ENCODE measurements at regions not wholly inside any gene's neighbourhood (a gene's known extent, or its start where the extent isn't known, plus 50 kb on each side); places are given as distances from the start of the nearest gene placed in this dataset.

DNA sequence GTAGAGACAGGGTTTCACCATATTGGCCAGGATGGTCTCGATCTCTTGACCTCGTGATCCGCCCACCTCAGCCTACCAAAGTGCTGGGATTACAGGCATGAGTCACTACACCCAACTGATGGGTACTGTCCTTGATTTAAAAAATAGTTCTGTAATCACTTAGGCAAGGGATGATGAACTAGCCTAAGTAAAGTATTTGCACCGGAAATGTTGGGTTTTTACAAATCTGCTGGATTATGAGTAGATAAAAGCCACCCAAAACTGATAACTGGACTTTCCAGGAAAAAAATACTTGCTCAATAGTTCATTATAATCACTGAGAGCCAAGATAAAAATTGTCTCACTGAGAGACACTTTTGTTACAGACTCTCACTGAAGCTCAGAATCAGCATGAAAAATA is 218.0 kb downstream of the WNT5A start:
- Mint-ChIP-seq H3K9me3 (peaks cover 11% of the 10 kb centered on the region), H3K36me3 (no peaks in the 10 kb centered on the region), H3K4me1 (peaks cover 22% of the 10 kb centered on the region), H3K4me3 (no peak overlapping the region), H3K27ac (no peak overlapping the region), H3K27me3 (ENCODE audit: low read depth) (no peaks in the 10 kb centered on the region; the same call in none of the 2 replicates)
- DNase-seq (ENCODE audit: low spot score) (no peak), ATAC-seq (no peak)
- POLR2A ChIA-PET, result no interaction called here
- CTCF ChIA-PET, result no interaction called here
- TF ChIP-seq KAT7 (CRISPR knock-in tag; IDR thresholded peaks at IDR 0.05; ENCODE audit: borderline replicate concordance), result no peak
- no peak for TF ChIP-seq GTF2I (CRISPR knock-in tag; conservative IDR thresholded peaks at IDR 0.05)
- TF ChIP-seq, protein P1, sequence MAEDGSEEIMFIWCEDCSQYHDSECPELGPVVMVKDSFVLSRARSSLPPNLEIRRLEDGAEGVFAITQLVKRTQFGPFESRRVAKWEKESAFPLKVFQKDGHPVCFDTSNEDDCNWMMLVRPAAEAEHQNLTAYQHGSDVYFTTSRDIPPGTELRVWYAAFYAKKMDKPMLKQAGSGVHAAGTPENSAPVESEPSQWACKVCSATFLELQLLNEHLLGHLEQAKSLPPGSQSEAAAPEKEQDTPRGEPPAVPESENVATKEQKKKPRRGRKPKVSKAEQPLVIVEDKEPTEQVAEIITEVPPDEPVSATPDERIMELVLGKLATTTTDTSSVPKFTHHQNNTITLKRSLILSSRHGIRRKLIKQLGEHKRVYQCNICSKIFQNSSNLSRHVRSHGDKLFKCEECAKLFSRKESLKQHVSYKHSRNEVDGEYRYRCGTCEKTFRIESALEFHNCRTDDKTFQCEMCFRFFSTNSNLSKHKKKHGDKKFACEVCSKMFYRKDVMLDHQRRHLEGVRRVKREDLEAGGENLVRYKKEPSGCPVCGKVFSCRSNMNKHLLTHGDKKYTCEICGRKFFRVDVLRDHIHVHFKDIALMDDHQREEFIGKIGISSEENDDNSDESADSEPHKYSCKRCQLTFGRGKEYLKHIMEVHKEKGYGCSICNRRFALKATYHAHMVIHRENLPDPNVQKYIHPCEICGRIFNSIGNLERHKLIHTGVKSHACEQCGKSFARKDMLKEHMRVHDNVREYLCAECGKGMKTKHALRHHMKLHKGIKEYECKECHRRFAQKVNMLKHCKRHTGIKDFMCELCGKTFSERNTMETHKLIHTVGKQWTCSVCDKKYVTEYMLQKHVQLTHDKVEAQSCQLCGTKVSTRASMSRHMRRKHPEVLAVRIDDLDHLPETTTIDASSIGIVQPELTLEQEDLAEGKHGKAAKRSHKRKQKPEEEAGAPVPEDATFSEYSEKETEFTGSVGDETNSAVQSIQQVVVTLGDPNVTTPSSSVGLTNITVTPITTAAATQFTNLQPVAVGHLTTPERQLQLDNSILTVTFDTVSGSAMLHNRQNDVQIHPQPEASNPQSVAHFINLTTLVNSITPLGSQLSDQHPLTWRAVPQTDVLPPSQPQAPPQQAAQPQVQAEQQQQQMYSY (CRISPR knock-in tag; IDR thresholded peaks at IDR 0.05), result no peak
- TF ChIP-seq STAT6 (CRISPR knock-in tag; conservative IDR thresholded peaks at IDR 0.05; ENCODE audit: low read depth), result no peak

- ChIA-PET CTCF (no interaction called here), POLR2A (no interaction called here)
- Mint-ChIP-seq H3K4me1 (peaks cover 19% of the 10 kb centered on the region), H3K36me3 (no peaks in the 10 kb centered on the region), H3K4me3 (no peak overlapping the region), H3K27ac (no peak overlapping the region), H3K9me3 (peaks cover 16% of the 10 kb centered on the region), H3K27me3 (ENCODE audit: low read depth) (no peaks in the 10 kb centered on the region; the same call in none of the 2 replicates)
- DNase-seq (ENCODE audit: low spot score) (no peak), ATAC-seq (no peak)
- no peak for TF ChIP-seq CREB1 (CRISPR knock-in tag; IDR thresholded peaks at IDR 0.05)
- TF ChIP-seq, protein P2, sequence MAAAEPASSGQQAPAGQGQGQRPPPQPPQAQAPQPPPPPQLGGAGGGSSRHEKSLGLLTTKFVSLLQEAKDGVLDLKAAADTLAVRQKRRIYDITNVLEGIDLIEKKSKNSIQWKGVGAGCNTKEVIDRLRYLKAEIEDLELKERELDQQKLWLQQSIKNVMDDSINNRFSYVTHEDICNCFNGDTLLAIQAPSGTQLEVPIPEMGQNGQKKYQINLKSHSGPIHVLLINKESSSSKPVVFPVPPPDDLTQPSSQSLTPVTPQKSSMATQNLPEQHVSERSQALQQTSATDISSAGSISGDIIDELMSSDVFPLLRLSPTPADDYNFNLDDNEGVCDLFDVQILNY (CRISPR knock-in tag; IDR thresholded peaks at IDR 0.05), result no peak
- no peak for TF ChIP-seq HMGA2 (CRISPR knock-in tag; IDR thresholded peaks at IDR 0.05)
- TF ChIP-seq NR2C2 (CRISPR knock-in tag; IDR thresholded peaks at IDR 0.05), result no peak
- no peak for TF ChIP-seq ESRRA (CRISPR knock-in tag; IDR thresholded peaks at IDR 0.05; ENCODE audit: borderline replicate concordance)
- no peak for TF ChIP-seq OVOL2 (CRISPR knock-in tag; IDR thresholded peaks at IDR 0.05; ENCODE audit: borderline replicate concordance)
- TF ChIP-seq ZNF138 (CRISPR knock-in tag; conservative IDR thresholded peaks at IDR 0.05), result no peak
- TF ChIP-seq ZNF396 (CRISPR knock-in tag; IDR thresholded peaks at IDR 0.05; ENCODE audit: borderline replicate concordance), result no peak
Observed at GRCh38 chr3:55267206-55267930, 219.7 kb downstream of the WNT5A start.

DNA sequence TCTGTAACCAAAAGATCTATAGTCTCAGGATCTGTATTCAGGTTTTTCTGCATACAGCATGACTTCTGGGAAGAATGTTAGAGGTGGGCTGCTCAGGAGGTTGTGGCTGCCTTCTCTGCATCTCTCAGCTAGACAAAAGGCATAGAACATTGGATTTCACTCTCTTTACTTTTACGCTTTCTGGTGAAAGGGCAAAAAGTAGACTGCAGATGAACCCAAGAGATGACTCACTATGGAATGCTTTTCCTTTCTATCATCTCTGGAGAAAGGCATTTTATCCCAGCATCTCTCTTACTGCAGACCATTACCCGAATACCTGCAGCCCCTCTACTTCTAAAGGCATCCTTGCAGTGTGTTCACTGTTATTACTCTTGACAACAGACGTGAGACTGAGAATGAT is 222.2 kb downstream of the WNT5A start:
- ATAC-seq, result no peak
- CTCF ChIA-PET, result no interaction called here
- H3K36me3 Mint-ChIP-seq, result 0 out of 2 replicates have a peak, but pooled peaks cover 3% of the 10 kb centered on the region
- TF ChIP-seq GTF2I (CRISPR knock-in tag; conservative IDR thresholded peaks at IDR 0.05), result no peak
- TF ChIP-seq, protein P3, sequence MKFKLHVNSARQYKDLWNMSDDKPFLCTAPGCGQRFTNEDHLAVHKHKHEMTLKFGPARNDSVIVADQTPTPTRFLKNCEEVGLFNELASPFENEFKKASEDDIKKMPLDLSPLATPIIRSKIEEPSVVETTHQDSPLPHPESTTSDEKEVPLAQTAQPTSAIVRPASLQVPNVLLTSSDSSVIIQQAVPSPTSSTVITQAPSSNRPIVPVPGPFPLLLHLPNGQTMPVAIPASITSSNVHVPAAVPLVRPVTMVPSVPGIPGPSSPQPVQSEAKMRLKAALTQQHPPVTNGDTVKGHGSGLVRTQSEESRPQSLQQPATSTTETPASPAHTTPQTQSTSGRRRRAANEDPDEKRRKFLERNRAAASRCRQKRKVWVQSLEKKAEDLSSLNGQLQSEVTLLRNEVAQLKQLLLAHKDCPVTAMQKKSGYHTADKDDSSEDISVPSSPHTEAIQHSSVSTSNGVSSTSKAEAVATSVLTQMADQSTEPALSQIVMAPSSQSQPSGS (CRISPR knock-in tag; IDR thresholded peaks at IDR 0.05; ENCODE audit: borderline replicate concordance, low read depth), result no peak
- TF ChIP-seq PRRX2 (CRISPR knock-in tag; IDR thresholded peaks at IDR 0.05), result no peak
- TF ChIP-seq ATF1 (CRISPR knock-in tag; IDR thresholded peaks at IDR 0.05), result no peak
- TF ChIP-seq, protein P4, sequence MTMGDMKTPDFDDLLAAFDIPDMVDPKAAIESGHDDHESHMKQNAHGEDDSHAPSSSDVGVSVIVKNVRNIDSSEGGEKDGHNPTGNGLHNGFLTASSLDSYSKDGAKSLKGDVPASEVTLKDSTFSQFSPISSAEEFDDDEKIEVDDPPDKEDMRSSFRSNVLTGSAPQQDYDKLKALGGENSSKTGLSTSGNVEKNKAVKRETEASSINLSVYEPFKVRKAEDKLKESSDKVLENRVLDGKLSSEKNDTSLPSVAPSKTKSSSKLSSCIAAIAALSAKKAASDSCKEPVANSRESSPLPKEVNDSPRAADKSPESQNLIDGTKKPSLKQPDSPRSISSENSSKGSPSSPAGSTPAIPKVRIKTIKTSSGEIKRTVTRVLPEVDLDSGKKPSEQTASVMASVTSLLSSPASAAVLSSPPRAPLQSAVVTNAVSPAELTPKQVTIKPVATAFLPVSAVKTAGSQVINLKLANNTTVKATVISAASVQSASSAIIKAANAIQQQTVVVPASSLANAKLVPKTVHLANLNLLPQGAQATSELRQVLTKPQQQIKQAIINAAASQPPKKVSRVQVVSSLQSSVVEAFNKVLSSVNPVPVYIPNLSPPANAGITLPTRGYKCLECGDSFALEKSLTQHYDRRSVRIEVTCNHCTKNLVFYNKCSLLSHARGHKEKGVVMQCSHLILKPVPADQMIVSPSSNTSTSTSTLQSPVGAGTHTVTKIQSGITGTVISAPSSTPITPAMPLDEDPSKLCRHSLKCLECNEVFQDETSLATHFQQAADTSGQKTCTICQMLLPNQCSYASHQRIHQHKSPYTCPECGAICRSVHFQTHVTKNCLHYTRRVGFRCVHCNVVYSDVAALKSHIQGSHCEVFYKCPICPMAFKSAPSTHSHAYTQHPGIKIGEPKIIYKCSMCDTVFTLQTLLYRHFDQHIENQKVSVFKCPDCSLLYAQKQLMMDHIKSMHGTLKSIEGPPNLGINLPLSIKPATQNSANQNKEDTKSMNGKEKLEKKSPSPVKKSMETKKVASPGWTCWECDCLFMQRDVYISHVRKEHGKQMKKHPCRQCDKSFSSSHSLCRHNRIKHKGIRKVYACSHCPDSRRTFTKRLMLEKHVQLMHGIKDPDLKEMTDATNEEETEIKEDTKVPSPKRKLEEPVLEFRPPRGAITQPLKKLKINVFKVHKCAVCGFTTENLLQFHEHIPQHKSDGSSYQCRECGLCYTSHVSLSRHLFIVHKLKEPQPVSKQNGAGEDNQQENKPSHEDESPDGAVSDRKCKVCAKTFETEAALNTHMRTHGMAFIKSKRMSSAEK (CRISPR knock-in tag; IDR thresholded peaks at IDR 0.05; ENCODE audit: borderline replicate concordance), result no peak

More for the DNA sequence above, 222.2 kb downstream of the WNT5A start:
- no peaks in the 10 kb centered on the region for H3K4me1 Mint-ChIP-seq
- H3K9me3 Mint-ChIP-seq, result peaks cover 27% of the 10 kb centered on the region
- H3K27ac Mint-ChIP-seq, result no peak overlapping the region
- POLR2A ChIA-PET, result no interaction called here
- no peak for DNase-seq (ENCODE audit: low spot score)
- H3K4me3 Mint-ChIP-seq, result no peak overlapping the region
- no peaks in the 10 kb centered on the region; the same call in none of the 2 replicates for H3K27me3 Mint-ChIP-seq (ENCODE audit: low read depth)
